GM21447 (cell line): ENCODE measurements at regions not wholly inside any gene's neighbourhood (a gene's known extent, or its start where the extent isn't known, plus 50 kb on each side); places are given as distances from the start of the nearest gene placed in this dataset.
"Not testable (repeated sequence)": the region's sequence is repeated elsewhere in the genome, so short reads cannot be mapped to it uniquely, and the experiment has no call there.

ENCODE experiments used
- ATAC-seq: cut with Tn5 transposase; IDR thresholded peaks from one replicate; pipeline ENCODE4 v1.9.1; 2021; ENCODE audit not compliant: unreplicated experiment

GRCh38 chr4:176622251-176622948 lies 170.3 kb downstream of the VEGFC start:
- no peak for ATAC-seq

DNA sequence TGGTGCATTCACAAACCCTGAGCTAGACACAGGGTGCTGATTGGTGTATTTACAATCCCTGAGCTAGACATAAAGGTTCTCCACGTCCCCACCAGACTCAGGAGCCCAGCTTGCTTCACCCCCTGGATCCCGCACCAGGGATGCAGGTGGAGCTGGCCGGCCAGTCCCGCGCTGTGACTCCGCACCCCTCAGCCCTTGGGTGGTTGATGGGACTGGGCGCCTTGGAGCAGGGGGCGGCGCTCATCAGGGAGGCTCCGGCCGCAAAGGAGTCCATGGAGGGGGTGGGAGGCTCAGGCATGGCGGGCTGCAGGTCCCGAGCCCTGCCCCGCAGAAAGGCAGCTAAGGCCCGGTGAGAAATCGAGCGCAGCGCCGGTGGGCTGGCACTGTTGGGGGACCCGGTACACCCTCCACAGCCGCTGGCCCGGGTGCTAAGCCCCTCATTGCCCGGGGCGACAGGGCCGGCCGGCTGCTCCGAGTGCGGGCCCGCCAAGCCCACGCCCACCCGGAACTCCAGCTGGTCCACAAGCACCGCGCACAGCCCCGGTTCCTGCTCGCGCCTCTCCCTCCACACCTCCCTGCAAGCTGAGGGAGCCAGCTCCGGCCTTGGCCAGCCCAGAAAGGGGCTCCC lies 167.6 kb downstream of the VEGFC start:
- not testable (repeated sequence) for ATAC-seq

GRCh38 chr4:176627916-176628315 lies 164.8 kb downstream of the VEGFC start:
- no peak for ATAC-seq

DNA sequence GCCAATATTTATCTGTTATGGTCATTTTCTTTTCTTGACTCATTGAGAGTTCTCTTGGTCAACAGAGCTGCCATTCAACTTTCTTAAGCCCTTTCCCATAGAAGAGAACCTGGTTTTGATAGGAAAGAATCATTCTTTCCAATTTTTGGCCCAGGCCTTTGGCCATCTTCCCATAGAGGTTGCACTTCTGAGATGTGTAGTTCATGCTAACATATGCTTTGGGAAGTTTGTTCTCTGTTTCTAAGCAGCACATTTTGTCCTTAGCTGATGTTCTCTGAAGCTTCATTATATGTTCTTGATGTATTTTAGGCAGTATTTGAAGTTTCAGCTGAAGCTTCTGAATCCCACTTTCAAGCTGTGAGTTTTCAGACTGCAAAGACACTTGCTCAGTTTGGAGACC lies 161.1 kb downstream of the VEGFC start:
- ATAC-seq = no peak
